Central memory CD4-positive, alpha-beta T cell (primary cell): ENCODE measurements at regions not wholly inside any gene's neighbourhood (a gene's known extent, or its start where the extent isn't known, plus 50 kb on each side); places are given as distances from the start of the nearest gene placed in this dataset.
A peak's percentile ranks its signal among the peaks of the same experiment; 100 is the strongest.
"Not testable (repeated sequence)": the region's sequence is repeated elsewhere in the genome, so short reads cannot be mapped to it uniquely, and the experiment has no call there.

Experiments used
- DNase-seq: peaks from one replicate; pipeline ENCODE4 v3.0.0; 2022

DNA sequence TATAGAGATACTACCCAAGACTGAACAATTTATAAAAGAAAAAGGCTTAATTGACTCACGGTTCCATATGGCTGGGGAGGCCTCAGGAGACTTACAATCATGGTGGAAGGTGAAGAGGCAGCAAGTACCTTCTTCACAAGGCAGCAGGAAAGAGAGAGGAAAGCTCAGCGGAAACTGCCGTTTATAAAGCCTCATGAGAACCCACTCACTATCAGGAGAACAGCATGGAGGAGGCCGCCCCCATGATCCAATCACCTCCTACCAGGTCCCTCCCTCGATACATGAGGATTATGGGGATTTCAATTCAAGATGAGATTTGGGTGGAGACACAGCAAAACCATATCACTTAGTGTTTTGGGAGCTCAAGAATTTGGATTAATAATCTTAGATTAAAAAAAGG is 240.2 kb downstream of the UACA start:
- DNase-seq, result no peak

DNA sequence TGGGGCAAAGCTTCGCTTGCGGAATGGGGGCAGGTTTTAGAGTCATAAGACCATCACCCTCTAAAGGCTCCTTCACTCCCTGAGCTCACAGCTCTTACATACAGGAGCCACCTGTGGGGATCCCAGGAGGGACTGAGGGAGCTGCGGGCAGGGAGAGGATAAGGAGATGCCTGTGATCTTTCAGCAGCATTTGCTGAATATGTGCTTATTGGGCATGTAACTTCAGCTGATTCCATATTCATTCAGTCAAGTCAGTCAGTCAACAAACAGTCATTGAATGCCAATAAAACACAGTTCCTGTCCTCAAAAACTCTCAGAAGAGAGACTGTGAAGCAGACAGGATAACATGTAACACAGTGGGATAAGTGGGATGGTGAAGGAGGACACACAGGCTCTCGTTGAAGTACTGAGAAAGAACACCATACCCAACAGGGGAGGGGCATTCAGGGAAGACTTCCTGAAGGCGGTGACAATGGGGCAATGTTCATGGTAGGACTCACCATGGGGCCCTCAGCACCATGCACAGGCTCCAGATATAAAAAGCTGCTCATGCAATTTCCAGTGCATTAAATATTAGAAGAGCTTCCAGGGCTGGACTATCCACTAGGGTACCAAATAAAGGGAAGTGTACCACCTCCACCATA is 240.9 kb downstream of the UACA start:
- DNase-seq, result no peak

DNA sequence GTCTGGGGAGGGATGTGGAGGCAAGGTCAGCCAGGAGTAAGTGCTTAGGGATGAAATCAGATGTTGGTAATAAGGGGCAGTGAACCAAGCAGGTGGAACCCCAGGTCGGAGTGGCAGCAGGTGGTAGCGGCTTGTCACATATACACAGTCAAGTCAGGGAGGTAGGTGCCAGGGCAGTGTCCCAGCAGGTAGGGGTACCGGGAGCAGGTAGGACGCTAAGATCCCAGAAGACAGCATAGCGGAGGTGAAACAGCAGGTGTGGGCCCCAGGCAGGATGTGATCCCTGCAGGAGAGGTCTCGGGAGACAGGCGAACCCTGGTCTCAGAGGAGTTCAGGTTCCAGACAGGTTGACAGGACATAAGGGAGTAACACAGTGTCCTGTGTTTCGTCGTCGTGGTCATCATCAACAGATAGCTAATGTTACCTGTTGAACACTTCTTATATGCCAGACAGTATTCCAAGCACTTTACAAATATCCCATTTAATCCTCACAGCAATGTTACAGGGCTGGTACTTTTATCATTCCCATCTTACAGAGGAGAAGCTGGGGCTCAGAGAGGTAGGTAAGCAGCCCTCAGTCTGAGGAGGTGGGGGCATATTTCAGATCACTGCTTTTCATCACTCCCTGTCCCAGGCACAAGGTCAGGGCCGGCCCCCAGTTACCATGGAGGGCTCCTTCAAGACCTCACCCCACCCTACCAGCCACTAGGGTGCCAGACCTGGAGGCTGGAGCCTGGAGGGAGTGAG is 241.6 kb downstream of the UACA start:
- no peak for DNase-seq

- no peak for DNase-seq
These were observed 243.7 kb downstream of the UACA start for GRCh38 chr15:70519616-70520015.

DNA sequence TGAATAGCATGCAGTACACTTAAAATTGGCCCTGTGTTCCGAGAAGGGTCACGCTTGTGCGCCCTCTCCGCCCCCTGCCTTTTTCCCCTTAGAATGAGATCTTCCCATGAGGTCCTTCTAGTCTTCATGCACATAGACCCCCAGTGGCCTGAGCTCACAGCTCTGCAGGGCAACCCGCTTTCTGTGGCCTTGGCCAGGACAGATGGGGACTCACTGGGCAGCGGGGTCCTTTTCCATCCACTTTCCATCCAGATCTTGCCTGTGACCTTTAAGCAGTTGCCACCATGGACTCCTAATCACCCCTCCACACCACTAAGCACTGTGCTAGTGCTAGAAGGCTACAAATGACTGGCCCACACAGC is 244.4 kb downstream of the UACA start:
- DNase-seq, result no peak

GRCh38 chr15:70518201-70519003 is 245.0 kb downstream of the UACA start:
- no peak for DNase-seq

DNA sequence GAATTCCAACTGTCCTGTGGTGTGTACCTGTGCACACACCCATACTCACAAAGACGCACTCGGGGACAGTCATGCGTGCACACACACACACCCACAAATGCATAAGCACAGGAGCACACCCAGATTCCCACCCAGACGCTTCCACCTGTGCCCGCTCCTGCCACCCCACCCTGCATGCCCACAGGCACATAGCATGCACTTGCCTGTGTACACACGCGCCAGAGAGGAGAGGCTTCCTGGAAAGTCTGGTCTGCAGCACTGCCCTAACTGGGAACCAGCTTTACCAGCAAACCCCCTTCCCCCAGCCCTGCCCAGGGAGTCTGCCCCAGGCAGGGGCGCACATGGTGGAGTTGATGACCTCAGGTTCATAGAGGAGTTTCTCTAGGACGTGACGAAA is 246.2 kb downstream of the UACA start:
- no peak for DNase-seq

DNA sequence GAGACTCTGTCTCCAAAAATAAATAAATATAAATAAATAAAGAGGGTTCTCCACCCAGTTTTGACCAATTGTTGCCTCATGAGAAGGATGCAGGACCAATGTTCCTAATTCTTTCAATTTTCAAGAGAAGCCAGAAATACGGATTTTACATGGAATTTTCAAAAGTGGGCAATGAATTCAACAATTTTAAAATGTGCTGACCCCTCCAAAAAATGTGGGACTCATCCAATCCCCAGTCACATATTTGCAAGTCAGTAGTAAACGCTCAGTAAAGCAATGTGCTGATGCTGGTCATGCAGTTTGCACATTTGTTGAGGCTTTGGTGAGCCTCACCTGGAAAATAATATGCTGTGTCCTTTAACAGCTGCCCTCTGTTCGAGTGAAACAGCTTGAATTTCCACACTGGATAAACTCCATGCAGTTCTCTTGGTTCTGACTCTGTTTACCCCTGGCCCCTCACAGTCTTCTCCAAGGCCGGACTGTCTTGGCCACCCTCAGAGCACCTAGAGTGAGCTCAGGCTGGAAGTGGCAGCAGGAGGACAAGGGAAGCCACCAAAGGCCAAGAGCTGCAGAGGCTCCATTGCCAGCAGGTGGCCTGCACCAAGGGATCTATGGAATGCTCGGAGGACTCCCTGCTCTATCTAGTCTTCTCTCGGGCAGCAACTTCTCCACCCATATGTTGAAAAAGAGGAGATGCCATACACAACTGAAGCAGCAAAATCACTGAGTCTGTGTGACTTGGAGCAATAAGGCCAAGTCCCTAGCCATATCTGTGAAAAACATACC is 246.8 kb downstream of the UACA start:
- no peak for DNase-seq

- no peak for DNase-seq
These were observed 249.1 kb downstream of the UACA start for GRCh38 chr15:70514251-70514650.

DNA sequence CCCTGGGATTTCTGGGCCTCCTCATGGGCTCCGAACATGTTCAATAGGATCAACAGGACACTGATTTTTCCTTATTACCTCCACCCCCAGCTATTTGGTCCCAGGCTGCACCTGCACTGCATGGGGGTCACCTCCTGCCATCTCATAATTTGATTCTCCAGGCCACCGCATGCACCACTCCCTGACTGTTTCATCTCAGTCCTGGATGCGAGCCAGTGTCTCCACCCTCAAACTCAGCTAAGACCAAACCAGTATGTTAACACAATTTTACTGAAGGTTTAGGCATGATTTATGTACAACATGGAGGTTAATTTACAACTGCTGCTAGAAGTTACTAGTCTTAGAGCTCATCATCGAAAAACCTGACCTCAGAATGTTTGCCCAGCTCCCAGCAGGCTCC is 249.5 kb downstream of the UACA start:
- no peak for DNase-seq

DNA sequence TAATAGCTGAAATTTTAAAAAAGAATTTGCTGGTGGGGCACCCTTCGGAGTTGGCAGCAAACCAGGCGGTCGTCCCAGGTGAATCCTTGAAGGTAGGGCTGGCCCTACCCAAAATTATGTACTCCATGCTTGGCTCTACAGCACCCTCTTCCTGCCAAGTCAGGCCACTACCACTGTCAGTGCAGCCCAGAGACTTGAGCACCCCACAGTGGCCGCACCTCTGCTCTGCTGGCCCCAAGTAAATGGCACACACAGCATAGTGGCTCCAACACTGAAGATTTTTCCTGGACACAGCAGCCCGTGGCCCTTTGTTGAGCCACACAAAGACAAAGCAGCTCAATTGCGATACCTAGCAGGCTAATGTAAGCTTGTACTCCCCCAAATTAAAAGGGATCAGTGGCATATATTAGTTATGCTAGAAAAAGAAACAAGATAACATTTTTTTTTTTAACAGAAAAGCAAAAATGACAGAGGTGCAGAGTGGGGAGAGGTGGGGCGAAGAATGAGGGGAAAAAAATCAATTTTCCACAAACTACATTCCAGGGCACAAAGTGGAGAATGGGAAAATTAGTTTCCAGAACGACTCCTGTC is 250.5 kb downstream of the UACA start:
- DNase-seq, result peak; percentile 53

GRCh38 chr15:70511972-70512587 is 251.3 kb downstream of the UACA start:
- not testable (repeated sequence) for DNase-seq

GRCh38 chr15:70510433-70510832 is 252.9 kb downstream of the UACA start:
- DNase-seq, result no peak

DNA sequence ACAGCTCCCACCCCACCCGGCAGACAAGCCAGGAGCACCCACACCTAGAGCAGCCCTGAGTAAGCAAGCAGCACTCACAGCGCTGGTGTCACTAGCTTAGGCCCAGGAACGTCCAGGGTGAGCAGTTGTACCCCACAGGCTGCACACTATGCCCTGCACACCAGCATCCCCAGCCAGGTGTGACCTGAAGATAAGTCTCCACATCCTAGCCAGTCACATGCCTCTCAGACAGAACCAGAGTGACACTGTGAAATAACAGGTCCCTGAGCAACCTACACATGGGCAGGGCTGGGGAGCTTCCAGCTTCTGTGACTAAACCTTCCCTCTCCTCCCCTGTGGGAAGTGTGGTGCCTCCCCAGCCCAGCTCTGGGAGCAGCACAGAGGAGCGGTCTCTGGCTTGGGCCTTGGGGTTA is 253.6 kb downstream of the UACA start:
- DNase-seq, result no peak

DNA sequence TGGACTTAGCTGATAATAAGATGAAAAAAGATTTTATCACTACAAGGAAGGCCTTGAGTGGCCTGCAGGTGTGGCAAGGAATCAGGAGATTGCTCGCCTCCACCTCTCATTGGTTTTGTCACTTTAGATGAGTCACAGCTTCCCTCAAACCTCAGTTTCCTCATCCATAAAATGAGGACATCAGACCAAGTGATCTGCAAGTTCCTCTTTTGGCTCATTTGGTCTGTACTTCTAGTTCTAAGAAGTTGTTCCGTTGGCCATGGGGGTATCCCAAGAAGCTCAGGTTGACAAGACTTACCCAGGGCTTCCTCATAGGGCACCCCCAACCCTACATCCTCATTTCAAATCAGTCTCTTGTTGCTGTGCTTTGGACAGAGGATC is 254.1 kb downstream of the UACA start:
- DNase-seq, result no peak

- no peak for DNase-seq
These were observed 254.6 kb downstream of the UACA start for GRCh38 chr15:70508561-70509281.

DNA sequence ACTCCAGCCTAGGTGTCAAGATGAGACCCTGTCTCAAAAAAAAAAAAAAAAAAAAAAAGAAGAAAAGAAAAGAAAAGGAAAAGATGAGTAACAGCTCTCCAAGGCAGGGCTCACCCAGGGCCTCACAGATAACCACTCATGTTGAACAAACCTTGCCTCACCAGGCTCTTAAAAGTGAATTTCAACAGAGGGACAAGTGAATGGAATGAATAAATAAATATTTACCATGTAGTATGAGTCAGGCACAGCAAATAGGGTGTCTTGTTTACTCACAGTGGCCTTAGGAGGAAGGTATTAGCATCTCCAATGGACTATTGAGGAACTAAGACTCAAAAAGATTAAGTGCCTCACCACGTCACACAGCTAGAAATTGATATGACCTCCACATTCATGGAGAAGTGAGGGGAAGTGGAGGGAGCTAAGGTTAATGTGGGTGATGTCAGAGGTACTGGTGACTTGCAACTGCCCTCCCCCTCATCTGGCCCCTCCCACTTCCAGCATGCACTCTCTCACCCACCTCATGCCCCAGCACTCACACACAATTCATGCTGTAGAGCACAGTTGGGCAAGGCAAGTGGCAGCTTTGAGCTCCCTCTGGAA is 255.5 kb downstream of the UACA start:
- DNase-seq, result no peak

GRCh38 chr15:70505936-70506912 is 257.1 kb downstream of the UACA start:
- no peak for DNase-seq

GRCh38 chr15:70505411-70505919 is 257.9 kb downstream of the UACA start:
- DNase-seq, result no peak

GRCh38 chr15:70504988-70505387 is 258.4 kb downstream of the UACA start:
- DNase-seq, result no peak
